GM19455 (cell line): ENCODE measurements at regions not wholly inside any gene's neighbourhood (a gene's known extent, or its start where the extent isn't known, plus 50 kb on each side); places are given as distances from the start of the nearest gene placed in this dataset.

Experiments
- ATAC-seq: cut with Tn5 transposase; IDR thresholded peaks from one replicate; pipeline ENCODE4 v1.9.1; 2021; ENCODE audit not compliant: unreplicated experiment

DNA sequence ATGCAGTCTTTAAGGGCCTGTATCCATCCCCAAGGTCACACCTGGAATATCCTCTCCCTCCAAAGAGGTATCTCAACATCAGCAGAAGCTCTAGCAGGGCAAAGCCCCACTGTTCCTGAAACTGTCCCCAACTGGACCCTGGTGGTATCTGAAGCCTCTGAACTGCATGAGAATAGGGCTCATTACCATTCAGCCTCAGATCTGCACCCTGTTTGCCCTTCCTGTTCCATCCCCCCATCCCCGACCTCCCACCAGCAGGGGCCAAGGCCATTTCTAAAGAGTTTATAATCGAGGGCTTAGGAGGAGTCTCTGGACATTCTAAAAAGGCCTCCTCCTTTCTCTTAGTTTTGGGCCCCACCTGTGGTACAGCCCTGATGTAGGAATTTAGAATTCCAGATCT lies 74.0 kb upstream of the THY1 start:
- ATAC-seq = no peak

DNA sequence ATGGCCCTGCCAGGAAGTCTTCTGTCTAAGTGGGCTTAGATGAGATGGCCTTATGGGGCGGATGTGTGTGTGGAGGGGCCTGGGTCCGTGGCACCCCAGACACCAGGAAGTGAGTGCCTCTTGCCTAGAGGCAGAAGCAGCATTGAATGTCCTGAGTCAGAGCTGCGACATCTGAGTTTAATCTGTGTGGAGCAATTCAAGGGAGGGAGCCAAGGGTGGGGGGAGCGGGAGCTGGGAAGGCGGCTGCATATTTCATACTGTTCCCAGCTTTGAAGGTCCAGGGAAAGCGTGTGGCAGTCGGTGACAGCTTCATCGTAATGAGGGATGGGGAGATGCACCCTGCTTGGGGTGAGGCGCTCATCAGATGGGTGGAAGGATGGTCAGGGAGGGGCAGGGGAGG lies 73.5 kb upstream of the THY1 start:
- ATAC-seq = no peak

DNA sequence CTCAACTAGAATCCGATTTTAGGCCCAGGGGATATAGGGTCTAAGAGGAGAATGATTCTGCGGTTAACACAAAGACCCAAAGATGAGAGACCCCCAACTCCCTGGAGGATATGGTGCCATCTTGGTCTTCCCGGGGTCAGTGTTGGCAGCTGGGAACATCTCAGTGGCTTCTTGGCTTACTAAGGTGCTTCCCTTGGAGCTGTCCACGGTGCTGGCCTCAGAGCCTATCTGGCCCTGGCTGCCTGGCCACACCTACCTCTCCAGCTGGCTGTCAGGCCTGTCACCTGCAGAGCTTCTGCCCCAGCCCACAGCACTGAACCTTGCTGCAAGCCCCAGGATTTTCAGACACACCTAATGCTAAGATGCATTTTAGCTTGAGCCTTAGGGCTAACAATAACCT lies 70.7 kb upstream of the THY1 start:
- no peak for ATAC-seq

DNA sequence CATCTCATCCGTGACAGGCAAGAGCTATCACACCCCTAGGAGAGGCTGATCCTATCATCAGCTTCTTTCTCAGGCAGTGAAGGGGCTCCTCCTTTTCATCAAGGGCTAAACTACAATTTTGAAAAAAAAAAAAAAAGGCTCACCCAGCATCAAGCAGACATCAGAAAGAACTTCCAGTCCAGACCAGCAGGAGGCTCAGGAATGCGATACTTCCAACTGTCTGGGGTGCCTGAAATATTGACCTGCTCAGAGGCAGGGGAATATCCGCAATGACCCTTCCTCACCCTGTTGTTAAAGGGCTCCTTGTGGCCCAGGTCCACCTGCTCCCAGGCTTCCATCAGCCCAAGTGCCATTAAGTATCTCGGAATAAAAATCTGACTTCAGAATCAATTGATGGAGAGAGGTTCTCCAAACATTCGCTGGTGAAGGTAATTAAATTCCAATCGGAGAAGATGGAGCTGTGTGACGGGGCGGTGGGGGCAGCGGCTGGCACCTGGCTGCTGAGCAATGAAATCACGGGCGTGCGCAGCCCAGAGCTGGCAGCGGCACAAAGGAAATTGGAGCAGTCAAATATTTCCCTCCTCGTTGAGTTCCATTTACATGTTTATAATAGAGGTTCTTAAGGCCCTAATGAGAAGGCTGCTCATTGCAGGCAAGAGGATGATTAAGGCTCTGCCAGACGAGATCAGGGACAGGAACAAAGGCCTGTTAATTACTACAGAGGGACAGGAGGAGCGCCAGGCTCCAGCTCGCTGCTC lies 69.0 kb upstream of the THY1 start:
- no peak for ATAC-seq

DNA sequence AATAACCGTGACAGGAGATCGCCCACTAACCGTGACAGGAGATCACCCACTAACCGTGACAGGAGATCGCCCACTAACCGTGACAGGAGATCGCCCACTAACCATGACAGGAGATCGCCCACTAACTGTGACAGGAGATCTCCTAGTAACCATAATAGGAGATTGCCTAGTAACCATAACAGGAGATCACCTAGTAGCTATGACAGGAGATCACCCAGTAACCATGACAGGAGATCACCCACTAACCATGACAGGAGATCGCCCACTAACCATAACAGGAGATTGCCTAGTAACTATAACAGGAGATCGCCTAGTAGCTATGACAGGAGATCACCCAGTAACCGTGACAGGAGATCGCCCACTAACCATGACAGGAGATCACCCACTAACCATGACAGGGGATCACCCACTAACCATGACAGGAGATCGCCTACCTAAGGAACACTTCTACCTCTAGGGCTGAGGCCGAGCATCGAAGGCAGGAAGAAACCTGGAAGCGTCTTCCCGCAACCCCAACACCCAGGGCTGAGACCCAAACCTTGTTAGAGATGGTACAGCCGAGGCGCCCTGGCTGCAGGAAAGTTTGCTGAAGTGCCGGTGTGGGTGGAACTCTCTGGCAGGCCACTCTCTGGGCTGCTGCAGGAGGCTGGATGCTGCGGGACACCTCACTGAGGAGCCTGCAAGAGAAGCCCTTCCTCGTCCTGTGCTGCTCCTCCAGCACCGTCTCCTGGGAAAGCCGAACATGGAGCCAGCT lies 67.5 kb upstream of the THY1 start:
- ATAC-seq = no peak

DNA sequence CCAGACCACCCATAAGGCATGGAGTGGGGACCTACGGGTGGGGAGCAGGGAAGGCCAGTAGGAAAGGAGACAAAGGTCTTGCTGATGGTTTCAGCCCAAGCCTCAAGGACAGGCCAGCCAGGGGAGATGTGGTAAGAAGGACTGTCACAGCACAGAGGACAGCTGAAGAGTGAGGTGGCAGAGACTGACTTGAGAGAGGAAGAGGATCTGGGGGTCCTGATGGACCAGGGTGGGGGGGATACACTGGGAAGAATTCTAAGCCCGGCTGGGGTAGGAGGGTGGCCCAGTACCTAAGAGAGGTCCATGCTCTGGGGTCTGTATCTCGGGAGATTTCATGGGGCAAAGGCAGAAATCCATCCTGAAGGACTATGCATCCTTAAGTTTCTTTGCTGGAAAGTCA lies 66.1 kb upstream of the THY1 start:
- ATAC-seq = no peak

DNA sequence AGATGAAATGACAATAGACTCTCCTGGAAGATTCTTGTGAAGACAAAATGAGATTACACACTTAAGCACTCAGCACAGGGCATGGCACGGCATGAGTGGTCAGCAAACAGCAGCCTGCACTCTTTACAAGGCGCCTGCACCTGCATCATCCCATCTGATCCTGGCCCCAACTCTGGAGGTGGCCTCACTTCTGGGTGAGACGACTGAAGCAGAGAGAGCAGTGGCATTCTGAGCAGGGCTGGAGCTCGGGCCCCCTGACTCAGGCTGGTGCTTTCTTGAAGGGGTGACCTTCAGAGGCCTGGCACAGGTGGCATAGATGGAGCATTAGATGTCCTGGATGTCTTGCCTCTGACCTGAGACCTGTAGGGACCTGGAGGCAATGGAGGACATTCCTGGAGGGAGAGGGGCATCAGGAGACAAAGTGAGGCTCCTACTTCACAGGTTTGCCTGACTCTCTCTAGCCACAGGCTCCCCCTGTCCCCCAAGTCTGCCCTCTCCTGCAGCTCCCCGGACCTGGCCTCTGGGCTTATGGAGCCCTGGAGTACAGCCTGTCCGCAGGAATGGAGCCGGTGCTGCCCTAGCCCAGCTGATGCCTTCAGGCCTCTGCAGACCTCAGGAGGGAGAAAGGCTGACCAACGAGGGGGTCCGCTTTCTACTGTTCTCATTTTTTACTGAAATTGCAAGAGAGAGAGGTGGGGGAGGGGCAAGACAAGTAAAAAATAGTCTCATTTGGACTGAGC lies 65.5 kb upstream of the THY1 start:
- no peak for ATAC-seq

DNA sequence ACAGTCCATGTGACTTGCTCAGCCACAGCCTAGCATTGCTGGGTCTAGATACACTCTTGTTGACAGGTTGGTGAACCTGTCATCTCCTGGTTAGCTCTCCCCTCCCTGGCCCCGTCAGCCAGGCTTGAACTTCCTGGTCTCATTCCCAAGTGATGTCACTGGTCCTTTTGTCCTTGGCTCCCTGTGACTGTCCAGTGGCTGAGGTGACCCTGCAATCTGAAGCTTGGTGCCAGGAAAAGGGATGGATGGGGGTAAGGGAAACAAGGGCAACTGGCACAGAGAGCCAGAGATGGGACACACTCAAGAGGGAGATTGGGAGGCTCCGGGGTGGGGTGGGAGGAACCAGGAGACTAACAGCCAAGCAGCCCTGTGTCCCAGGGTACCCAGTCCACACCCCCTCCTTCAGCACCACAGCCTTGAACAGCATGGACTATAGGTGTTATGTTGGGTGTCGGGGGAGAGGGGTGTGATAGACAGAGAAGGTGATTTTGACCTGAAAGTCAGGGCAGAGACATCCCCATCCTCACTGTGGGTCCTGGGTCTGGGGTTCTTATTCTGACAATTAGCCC lies 63.8 kb upstream of the THY1 start:
- ATAC-seq = no peak

DNA sequence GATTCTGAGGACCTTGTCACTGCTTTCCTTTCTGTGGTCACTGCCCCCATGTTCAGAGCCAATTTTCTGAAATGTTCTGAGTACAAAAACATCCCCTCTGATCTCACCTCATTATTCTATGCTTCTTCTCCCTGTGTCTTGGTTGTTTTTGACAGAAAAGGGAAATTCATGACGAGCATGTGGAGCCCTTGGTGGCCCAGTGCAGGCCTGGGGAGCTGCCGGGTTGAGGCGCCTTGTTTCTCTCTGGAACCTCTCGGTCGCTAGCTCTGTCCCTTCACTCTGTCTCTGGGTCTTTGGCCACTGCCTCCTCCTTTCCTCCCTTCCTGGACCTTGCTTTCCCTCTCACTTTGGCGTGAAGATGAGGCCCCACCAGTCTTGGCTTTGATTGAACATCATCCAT lies 63.0 kb upstream of the THY1 start:
- ATAC-seq = no peak

DNA sequence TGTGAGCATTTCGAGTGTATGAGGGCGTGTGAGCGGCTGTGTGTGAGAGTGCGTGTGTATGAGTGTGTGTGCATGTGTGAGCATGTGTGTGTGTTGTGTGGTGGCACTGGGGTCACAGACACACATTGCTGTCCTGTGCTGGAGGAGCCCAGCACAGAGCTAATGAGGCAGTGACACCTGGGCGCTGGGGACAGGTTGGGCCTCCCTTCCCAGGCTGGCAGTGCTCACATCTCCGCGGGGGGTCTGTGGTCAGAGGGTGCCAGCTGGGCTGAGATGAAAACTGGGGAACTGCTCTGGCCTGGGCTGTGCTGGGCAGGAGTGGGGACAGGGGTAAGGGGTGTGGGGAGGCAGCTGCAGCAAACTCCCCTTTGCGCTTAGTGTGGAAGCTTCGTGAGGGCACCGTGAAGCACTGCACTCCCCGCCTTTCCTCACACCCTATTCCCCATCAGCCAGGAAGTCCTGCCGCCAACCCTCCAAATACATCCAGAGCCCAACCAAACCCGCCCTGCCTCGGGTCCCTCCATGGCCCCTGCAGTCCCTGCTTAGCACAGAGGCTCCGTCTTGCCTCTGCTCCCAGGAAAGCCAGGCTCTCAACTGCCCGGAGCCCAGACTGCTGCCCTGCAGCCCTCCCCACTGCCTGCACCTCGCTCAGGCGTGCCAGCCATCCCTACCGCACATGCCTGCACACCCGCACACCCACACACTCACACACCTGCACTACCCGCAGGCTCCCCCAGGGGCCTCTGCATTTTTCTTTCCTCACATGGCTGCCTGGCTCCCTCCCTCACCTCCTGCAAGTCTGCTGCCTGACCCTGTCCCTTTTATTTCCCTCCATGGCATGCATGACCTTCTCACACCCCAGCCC lies 62.0 kb upstream of the THY1 start:
- ATAC-seq = no peak

DNA sequence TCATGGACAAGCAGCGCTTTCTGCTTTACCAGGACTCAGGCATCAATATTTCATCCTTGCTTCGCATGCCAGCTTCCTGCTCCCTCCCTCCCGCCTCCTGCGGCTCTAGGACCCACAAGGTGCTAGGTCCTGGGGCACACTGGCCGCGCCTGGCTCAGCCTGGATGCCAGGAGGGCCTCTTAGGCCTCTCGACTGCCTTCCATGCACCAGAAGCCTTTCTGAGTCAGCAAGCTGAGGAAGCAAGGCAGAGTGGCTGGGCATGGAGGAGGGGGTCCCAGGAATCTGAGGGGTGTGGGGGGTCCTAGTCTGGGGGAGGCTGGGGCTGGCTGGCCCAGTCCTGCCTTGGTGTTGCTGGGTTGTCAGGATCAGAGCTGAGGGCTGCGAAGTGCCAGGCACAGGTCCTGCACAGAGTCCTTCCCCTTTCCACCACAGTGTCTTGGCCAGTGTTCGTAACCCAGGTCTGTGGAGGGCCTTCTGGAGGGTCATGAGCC lies 61.0 kb upstream of the THY1 start:
- ATAC-seq = no peak

DNA sequence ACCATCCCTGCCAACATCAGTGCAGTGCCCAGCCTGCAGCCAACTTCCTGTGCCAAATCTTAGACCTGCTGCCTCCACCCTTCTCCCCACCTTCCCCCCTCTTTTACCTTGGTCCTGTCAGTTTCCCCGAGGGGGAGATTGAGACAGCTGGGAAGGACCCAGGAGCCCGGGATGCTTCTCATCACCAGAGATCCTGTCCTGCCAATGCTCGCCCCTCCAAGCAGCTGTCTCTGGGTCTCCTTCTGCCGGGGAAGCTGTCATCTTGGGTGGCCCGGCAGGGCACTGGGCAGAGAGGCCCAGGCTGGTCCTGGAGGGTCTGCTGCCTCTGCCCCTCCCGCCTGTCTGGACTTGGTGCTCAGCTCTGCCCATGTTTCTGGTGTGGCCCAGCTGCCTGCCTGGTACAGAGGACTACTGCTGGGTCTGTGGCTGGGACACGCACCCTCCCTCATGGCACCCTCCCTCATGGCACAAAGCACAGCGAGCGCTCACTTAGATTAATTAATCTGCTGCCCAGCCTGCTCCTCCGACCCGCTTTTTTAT lies 60.4 kb upstream of the THY1 start:
- ATAC-seq = no peak

DNA sequence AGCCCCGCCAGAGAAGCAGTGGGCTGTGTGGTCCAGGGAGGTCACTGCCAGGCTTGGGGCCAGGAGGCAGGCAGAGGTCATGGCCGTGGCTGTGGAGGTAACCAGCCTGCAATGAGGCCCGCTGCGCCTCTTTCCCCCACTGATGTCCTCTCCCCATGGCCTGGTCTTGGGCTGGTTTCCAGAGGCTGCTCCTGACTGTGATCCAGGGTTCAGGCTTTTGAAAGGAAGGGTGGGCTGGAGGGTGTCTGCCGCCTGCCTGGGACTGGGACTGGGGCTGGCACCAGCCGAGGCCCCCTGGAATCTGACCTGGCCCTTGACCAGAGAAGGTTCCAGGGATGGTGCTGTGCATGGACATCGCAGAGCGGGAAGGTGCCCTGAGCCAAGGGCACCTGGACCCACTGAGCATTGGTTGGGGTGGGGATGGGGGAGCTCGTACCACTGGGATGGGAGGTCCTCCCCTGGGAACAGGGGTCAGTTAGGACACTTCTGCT lies 59.6 kb upstream of the THY1 start:
- ATAC-seq = no peak

DNA sequence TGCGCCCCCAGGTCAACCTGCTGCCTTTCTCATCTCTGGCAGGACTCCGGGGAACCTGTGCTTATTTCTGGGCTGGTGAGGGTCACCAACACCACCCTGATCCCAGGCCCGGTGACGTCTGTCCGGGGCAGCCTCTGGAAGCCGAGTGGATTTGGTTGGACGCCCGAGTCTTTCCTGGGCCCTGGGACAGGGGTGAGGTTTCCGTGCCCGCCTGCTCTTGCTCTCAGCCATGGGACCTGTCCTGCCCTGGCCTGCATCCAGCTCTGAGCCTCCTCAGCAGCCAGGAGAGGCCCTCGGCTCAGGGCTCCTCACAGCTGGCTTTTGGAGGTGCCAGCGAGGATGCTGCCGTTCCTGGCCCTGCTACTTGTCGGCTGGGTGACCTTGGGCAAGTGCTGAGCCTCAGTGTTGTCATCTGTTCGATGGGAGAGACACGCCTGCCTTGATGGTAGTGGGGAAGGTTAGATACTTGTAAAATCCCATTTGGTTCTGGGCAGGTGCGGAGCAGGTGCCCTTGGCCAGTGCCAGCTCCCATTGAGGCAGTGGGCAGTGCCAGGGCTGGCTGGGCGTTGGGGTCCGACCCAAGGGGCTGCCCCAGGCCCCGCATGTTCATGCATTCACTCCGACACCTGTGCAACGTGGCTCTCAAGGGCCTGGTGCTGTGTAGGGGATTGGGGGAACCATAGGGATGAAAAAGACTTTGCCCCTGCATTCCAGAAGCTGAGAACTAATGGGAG lies 58.9 kb upstream of the THY1 start:
- ATAC-seq = no peak

DNA sequence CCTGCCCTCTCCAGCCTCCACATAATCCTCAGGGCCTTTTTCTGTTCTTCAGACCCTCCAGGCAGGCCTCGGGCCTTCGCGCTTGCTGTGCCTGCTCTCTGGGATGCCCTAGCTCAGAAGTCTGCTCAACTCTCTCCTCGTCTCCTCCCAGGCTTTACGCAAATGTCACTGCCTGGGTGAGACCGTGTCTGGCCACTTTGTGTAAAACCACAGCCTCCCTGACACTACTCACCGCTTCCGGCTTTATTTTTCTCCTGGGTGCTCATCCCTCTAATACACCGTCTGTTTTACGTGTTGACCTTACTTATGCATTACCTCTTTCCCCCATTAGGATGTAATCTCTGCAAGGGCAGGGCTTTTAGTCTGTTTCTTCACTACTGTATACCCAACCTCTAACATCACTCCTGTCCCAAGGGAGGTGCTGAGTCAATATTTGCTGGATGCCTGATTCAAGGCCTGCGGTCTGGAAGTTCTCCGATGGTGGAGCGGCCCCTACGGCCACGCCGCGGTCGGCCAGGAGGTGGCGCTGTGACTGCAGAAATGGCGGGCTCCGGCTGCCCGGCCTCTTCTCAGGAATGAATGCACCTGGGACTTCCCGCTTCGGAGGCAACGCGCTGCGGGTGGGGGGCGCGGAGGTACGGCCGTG lies 58.2 kb upstream of the THY1 start:
- peak; percentile 63 for ATAC-seq

DNA sequence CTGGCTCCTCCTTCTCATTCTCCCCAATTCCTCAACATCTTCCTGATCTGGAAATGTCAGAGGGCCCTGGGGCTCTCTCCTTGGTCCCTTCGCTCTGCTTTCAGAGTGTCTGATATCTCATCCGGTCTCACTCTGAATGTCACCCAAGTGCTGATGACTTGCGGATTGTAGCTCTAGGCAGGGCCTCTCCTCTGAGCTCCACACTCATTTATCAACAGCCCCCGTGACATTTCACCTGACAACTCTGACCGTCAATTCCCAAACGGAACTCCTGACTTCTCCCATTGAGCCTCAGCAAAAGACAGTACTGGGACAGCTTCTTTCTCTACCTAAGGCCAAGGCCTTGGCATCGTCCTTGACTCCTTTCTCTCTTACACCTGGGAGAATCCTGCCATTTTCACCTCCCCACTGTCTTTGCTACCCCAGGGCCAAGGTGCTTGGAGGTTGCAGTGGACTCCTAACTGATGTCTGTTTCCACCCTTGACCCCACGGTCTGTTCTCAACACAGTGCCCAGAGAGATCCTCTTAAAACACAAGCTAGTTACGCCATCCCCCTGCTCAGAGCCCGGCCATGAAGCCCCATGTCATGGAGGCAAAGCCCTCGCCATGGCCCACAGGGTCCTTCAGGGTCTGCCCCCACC lies 57.5 kb upstream of the THY1 start:
- ATAC-seq = no peak

DNA sequence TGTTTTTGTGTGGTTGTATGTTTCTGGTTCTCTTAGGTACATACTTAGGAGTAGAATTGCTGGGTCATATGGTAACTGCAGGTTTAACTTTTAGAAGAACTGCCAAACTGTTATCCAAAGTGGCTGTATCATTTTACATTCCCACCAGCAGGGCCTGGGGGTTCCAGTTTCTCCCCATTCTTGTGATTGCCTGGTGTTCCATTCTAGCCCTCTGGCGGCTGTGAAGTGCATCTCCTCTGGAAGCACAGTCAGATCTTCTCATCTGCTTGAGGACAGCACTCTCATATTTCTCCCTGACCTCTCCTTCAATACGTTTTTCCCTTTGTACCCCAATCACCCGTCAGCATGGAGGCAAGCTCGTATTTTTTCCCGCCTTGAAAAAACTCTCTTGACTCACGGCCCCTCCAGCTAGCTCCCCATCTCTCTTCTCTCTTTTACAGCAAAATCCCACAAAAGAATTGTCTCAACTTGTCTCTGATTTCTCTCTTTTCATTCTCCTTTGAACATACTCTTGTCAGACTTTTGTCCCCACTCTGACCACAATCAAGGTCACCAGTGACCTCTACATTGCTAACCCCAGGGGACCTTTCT lies 56.8 kb upstream of the THY1 start:
- no peak for ATAC-seq

DNA sequence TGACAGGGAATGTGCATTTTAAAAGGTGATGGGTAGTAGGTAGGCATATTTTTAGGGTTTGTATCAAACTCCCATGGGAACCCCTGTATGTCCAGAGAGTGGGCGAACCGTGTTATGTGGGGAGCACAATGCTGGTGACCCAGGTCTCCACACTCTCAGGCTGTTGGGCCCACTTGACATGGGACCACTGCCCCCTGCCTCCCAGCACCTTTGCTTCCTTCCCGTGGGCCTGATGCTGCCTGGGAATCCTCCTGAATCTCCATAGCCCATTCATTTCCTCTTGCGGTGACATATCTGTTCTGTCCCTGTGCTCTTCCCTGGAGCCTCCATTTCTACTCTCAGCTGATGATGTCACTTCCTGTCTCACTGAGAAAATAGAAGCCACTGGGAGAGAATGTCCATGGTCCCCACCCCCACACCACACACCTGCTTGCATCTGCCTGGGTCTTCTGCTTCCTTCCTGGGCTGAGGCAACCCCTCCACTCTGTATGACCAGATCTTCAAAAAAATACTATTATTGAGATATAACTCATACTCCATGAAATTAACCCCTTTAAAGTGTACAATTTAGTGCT lies 55.8 kb upstream of the THY1 start:
- ATAC-seq = no peak
